PFSK-1 (cell line): ENCODE measurements at regions not wholly inside any gene's neighbourhood (a gene's known extent, or its start where the extent isn't known, plus 50 kb on each side); places are given as distances from the start of the nearest gene placed in this dataset.

Source experiments
- FOXP2 ChIP-seq: optimal IDR thresholded peaks from 2 replicates; pipeline ENCODE3; 2011; ENCODE audit warnings: borderline replicate concordance, control low read depth, inconsistent platforms; ENCODE audit not compliant: insufficient read depth; ENCODE audit errors: extremely low read length, extremely low read depth
- POLR2AphosphoS5 ChIP-seq: IDR thresholded peaks from 2 replicates; pipeline ENCODE4 v1.6.1; 2012; ENCODE audit warnings: low read depth, mild to moderate bottlenecking, control low read depth, low read length, moderate library complexity
- REST ChIP-seq, 2 experiments: IDR thresholded peaks; 2 replicates each; pipeline versions ENCODE4 v1.6.1 to v1.8.0; 2011 to 2012; ENCODE audit warnings: low read depth in 2 of 2, low read length in 2 of 2, control low read depth in 1 of 2, inconsistent platforms in 1 of 2, mild to moderate bottlenecking in 1 of 2, moderate library complexity in 1 of 2; ENCODE audit not compliant: insufficient read depth in 1 of 2
- SIN3A ChIP-seq: IDR thresholded peaks from 2 replicates; pipeline ENCODE4 v1.6.1; 2012; ENCODE audit warnings: mild to moderate bottlenecking, low read length, moderate library complexity, borderline replicate concordance; ENCODE audit not compliant: insufficient read depth
- TAF1 ChIP-seq: IDR thresholded peaks from 2 replicates; pipeline ENCODE4 v1.6.1; 2012; ENCODE audit warnings: low read length, control low read depth, borderline replicate concordance; ENCODE audit not compliant: insufficient read depth

GRCh38 chr12:105980085-105980484 lies 158.7 kb downstream of the NUAK1 start:
- TF ChIP-seq POLR2AphosphoS5 (no peak), TAF1 (no peak), REST (IDR thresholded peaks at IDR 0.05; ENCODE audit: insufficient read depth in 1 of 2, low read depth in 2 of 2, low read length in 2 of 2) (no peak), FOXP2 (no peak), SIN3A (no peak)

GRCh38 chr12:105980533-105980932 lies 158.2 kb downstream of the NUAK1 start:
- TF ChIP-seq SIN3A (no peak), REST (IDR thresholded peaks at IDR 0.05; ENCODE audit: insufficient read depth in 1 of 2, low read depth in 2 of 2, low read length in 2 of 2) (no peak), TAF1 (no peak), FOXP2 (no peak), POLR2AphosphoS5 (no peak)

- TF ChIP-seq TAF1, result no peak
- no peak for TF ChIP-seq SIN3A
- no peak for TF ChIP-seq POLR2AphosphoS5
- no peak for TF ChIP-seq FOXP2
Observed at GRCh38 chr12:105982022-105982421, 156.7 kb downstream of the NUAK1 start.

- TF ChIP-seq REST (IDR thresholded peaks at IDR 0.05; ENCODE audit: insufficient read depth in 1 of 2, low read depth in 2 of 2, low read length in 2 of 2), result no peak
- TF ChIP-seq POLR2AphosphoS5, result no peak
- no peak for TF ChIP-seq TAF1
- no peak for TF ChIP-seq SIN3A
- no peak for TF ChIP-seq FOXP2
Observed at GRCh38 chr12:105983622-105984320, 155.0 kb downstream of the NUAK1 start.

- TF ChIP-seq FOXP2 (no peak), SIN3A (no peak), POLR2AphosphoS5 (no peak), REST (IDR thresholded peaks at IDR 0.05; ENCODE audit: insufficient read depth in 1 of 2, low read depth in 2 of 2, low read length in 2 of 2) (no peak), TAF1 (no peak)
Observed at GRCh38 chr12:105985383-105985782, 153.4 kb downstream of the NUAK1 start.
